CD4-positive, alpha-beta T cell treated with Interleukin-17A for 4 hours (primary cell): ENCODE measurements at regions not wholly inside any gene's neighbourhood (a gene's known extent, or its start where the extent isn't known, plus 50 kb on each side); places are given as distances from the start of the nearest gene placed in this dataset.

Experiments used
- DNase-seq: peaks from one replicate; pipeline ENCODE4 v3.0.0-alpha.2; 2020; ENCODE audit warnings: mixed read lengths

DNA sequence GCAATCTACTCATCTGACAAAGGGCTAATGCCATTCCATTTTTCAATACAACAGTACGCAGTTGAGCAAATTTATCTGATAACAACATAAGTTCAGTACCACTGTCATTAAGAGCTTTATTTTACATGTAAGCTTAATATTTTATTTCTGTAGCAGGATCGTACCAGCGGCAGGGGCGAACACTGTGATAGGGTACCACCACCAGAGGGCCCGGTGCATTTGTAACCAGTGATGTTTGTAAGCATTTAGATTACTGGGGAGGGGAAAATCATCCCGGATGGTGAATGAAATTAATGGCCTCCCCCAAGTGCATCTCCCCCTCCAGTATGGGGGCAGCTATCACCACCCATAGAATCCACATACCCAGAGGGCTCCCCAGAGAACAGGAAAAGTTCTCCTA lies 179.0 kb downstream of the ADGRA3 start:
- DNase-seq = no peak

DNA sequence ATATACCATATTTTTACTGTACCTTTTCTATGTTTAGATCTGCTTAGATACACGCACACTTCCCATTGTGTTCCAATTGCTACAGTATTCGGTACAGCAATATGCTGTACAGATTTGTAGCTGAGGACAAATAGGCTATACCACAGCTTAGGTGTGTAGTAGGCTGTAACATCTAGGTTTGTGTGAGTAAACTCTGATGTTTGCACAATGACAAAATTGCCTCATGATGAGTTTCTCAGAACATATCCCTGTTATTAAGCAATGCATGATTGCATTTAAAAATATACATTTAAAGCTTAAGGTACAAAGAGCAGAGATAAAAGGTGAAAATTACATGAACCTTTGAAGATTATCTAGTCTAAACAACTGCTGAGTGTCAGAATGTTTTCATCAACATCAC lies 181.7 kb downstream of the ADGRA3 start:
- DNase-seq = no peak

DNA sequence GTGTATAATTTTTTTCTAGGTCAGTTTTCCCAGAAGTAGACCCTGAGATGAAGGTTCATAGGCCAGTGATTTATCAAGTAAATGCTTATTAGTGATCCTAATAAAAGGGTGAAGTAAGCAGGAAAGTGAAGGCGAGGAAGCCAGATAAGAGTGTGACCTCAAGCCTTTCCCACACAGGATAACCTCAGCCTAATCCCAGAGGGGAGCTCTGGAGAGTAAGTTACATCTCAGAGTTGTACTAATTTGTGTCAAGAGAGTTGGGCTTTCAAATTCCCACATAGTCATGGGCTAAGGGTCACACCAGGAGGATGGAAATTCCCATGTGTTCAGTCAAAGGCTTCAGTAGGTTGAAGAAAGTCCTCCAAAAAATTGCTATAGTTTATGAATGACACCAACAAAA lies 191.4 kb downstream of the ADGRA3 start:
- no peak for DNase-seq

DNA sequence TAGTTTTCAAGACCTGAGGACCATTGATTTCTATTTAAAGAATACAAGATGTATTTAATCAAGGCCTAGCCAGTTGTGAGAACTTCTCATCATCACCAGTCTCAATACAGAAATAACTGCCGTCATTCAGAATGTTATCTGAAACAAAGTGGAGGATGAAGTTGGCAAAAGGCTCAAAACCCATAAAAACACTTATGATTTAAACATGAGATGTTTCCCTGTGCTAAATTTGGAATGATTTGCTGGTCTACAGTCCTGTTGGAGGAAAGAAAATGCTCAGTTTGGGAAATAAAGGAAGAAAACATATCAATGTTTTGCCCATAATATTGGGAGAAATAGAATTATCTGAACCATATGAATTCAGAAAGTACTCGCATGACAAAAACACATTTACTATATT lies 192.2 kb downstream of the ADGRA3 start:
- no peak for DNase-seq

DNA sequence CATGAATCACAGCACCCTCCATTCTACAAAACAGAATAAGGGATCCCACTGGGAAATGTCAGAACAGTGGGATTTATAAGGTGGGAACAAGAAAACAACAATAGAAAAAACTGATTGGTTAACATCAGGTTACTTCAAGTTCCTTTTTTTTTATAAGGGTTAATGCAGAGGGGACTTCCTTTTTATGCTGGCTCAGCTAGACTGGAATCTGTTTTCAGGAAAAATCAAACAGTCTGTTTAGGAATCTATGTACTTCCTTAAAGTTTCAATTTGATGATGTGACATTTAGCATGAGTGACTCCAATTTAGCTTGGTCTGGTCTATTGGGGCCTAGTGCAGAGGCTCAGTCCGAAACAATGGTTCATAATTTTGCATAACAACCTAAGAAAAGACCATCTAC lies 192.9 kb downstream of the ADGRA3 start:
- DNase-seq = no peak

- no peak for DNase-seq
Measured at GRCh38 chr4:22315628-22316027, 200.2 kb downstream of the ADGRA3 start.

- DNase-seq = no peak
Measured at GRCh38 chr4:22313976-22314375, 201.9 kb downstream of the ADGRA3 start.

- DNase-seq = no peak
Measured at GRCh38 chr4:22312113-22312512, 203.8 kb downstream of the ADGRA3 start.

DNA sequence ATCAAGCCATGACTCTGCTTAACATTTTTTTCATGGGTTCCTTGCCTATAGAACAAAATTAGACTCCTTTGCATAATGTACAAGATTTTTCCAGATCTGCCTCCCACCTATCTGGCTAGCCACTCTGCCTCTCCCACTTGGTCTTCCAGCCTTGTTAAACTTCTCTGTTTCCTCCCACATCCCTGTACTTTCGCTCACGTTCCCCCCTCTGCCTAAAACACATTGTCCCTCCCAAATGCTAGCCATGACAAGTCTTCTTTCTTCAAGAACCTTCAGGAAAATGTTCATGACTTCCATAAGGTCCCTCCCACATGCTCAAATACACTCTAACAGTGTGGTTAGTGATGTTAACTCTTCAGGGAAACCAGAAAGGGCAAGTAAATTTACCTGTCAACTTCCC lies 214.6 kb downstream of the ADGRA3 start:
- no peak for DNase-seq

- DNase-seq = no peak
Measured at GRCh38 chr4:22299678-22300077, 216.2 kb downstream of the ADGRA3 start.

GRCh38 chr4:22287631-22288030 lies 228.2 kb downstream of the ADGRA3 start:
- no peak for DNase-seq

DNA sequence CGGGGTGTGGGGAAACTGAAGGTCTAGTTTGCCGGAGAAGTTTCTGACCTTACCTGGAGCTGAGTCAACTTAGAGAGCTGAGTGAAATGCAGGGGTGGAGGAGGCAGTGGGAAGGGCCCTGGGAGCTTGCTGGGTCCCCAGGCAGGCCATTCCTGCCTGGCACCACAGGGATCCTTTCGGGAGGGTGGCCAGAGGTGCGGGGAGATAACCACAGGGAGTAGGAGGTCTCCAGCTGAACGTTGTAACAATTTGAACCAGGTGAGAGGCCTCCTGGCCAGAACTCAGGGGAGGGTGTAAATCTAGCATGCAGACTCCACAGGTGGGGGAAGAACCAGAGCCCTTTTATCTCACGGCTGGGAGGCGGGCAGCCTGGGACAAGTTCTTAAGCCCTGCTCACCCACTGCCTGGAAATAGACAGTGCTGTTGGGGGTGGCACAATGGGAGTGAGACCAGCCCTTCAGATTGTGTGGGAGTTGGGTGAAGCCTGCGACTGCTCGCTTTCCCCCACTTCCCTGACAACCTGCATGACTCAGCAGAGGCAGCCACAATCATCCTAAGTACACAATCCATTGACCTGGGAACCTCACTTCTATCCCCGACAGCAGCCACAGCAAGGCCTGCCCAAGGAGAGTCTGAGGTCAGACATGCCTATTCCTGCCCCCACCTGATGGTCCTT lies 247.4 kb downstream of the ADGRA3 start:
- DNase-seq = no peak

DNA sequence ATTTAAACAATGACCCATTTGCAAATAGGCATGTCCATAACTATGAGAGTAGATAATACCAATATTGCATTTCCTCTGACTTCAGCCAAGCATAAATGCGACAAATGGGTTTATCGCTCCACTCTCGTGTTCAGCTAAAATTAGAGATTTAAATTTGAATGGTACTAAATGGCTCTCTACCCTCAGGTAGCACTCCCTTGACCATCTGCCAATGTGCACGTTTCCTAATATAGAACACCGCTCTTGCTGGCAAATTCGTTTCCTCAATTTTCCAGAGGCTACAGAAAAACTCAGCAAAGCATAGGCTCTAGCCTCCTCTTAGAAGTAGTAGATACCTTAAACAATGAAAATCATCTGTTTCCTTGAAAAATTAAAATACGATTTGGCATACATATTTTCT lies 251.6 kb downstream of the ADGRA3 start:
- no peak for DNase-seq

- no peak for DNase-seq
Measured at GRCh38 chr4:22253431-22253830, 262.4 kb downstream of the ADGRA3 start.

DNA sequence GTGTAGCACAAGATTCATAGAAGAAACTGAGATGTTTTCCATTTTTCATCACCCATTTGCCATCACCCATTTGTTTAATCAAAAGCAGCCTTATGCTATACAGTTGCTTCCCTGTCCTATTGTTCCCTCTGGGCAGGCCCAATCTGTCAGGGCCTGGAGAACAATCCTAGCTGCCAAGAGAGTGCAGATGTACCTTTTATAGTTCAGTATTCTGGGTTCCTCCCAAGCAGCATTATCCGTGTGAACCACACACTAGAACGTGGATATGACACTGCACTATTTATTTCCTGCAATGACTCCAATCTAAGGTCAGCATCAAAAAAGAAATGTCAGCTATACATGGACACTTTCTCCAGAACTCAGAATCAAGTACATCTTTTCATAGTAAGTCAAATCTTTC lies 269.0 kb downstream of the ADGRA3 start:
- no peak for DNase-seq

DNA sequence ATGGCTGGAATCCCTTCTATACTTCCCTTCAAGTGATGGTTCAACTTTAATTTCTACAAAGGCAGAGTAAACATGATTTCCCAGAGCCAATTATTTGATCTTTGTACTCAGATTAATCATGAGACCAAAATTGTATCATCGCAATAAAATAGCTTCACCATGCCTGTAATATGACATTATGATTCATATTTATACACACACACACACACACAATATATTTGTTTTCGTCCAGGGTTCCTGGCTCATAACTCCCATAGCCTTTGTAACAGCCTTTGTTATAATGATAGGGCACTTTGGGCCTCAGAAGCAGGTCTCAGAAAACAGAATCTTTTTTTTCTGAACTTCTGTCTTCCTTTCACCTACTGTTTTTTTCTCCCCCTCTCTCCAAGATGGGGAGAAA lies 270.6 kb downstream of the ADGRA3 start:
- DNase-seq = no peak

- DNase-seq = no peak
Measured at GRCh38 chr4:22241415-22241814, 274.5 kb downstream of the ADGRA3 start.

DNA sequence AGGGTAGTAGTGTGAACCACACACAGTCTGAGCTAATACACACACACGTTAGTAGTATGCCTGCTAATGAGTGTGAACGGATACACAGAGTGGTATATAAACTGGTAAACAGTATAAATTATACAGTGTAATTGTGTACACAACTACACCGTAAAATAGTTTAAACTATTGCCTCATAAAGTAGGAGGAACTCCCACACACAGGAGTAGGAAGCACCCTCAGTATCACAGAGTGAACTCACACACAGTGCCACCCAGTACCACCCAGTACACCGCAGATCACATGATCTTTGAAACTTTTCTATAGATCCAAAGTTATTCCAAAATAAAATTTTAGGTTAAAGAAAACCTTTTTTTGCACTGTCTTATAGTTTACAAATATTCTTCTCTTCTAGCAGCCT lies 275.1 kb downstream of the ADGRA3 start:
- no peak for DNase-seq

- DNase-seq = no peak
Measured at GRCh38 chr4:22238742-22239141, 277.1 kb downstream of the ADGRA3 start.

DNA sequence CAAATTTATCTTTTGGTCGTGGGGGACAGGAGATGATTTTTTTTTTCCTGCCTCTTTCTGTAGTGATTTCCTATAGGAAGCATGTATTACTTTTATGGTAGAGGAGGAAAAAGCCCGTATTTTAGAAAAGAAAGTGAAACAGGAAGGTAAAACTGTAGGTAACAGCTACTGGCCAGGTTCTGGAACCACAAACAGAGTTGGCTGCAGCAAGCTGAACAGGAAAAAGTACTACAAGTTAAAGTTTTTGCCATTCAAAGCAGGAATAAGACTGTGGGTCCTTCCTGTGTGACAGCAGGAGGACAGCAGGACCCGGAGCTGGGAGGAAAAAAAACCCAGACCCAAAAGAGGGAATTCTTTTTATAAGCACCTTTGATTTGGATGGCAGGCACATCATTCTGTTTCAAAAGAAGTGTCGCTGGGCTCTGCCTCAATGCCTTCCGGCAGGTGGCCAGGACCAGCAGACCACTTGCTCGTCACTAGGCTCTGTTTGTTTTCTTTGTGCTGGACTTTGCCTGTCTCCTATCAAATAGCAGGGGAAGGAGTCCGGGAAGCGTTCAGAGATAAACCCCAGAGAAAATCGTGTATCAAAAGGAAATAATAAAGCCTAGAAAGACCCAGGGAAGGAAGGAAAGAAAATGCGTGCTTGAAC lies 277.9 kb downstream of the ADGRA3 start:
- no peak for DNase-seq

DNA sequence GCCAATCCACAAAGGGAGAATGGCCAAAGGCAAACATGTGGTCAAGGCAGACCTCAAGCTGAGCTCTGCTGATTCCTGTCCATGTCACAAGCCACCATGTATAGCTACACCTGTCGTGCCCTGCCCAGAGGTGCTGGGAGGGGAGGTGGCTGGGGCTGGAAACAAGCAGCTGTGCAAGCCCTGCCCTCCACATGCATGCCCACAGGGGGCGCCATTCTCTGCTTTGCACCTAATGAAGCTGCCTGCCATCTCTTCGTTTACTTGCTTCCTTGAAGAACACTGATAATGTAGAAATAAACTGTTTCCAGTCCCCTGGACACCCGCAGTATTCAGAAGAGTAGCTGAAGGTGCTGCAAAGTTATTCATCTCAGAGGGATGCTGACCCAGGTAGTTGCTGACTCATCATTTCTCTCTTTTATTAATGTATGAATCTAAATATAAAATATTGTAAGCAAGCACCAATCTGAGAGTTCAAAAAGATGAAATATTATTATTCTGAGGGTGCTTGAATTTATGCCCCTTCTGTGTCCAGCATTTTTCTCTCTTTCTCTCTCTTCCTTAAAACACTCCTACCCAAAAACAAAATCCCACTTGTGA lies 278.6 kb downstream of the ADGRA3 start:
- DNase-seq = peak; percentile 69

DNA sequence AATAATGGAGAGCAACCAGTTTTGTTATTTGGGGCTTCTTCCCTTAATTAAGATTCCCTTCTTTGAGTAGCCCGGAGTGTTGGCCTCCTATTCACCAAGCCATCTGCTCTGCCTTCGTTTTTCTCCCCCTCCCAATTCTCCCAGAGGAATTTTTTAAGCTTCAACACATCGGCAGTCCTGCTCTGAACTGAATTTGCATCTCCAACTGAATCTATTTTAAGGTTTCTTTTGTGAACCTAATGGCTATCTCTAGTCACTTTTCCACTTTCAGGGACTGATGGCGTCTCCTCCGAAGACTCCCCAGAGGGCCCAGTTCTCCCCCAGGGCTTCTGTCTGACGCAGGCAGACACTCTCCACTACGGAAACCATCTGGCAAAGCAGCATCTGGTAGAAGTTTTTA lies 280.2 kb downstream of the ADGRA3 start:
- no peak for DNase-seq

DNA sequence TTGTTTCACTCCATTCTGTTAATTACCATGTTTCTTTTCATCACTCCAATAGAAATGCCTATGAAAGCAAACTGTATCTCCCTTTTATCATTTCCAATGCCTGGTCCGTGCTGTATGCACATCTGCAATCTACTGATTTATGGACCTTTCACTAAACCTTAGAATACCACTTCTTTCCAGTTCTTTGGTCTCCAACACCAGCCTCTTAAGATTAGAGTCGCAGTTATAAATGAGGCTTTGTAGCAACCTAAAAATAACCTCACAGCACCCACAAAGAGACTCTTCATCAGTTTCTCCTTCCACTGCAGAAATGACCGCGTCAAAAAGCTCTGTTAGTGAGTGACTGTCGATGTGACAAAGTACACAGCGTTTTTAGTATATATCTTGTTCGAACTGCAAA lies 282.6 kb downstream of the ADGRA3 start:
- no peak for DNase-seq

GRCh38 chr4:22220965-22221364 lies 272.4 kb upstream of the KCNIP4 start:
- DNase-seq = no peak

- no peak for DNase-seq
Measured at GRCh38 chr4:22217480-22217879, 268.9 kb upstream of the KCNIP4 start.
